DND-41 (cell line): ENCODE measurements at regions not wholly inside any gene's neighbourhood (a gene's known extent, or its start where the extent isn't known, plus 50 kb on each side); places are given as distances from the start of the nearest gene placed in this dataset.

Source experiments
- EZH2 ChIP-seq: IDR thresholded peaks from 3 replicates; pipeline ENCODE4 v1.6.1; 2012; ENCODE audit warnings: borderline replicate concordance, low read depth, mild to moderate bottlenecking, moderate library complexity, low read length, inconsistent platforms; ENCODE audit not compliant: severe bottlenecking
- TF ChIP-seq, protein P1 (sequence below): IDR thresholded peaks from 2 replicates; pipeline ENCODE4 v1.5.1; 2012; ENCODE audit warnings: borderline replicate concordance, low read length, moderate library complexity, mild to moderate bottlenecking; ENCODE audit not compliant: poor library complexity, severe bottlenecking; ENCODE audit errors: extremely low read depth

DNA sequence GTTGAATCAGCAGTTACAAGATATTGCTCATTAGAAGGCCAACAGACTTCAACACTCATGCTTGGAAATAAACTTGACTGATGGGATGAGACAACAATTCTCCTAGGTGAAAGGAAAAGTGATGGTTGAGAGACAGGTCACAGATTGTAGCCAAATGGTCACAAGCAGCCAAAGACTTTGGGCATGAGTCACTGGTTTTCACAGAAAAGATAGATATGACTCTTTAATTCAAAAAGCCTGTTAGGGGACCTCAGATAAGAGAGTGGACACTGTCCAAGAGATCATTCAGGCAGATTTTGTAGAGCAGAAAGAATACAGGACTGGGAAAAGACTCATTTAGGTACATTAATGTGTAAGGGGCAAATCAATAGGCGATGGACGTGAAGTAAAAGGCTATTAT lies 982.5 kb downstream of the MAT2B start:
- TF ChIP-seq, protein P1, sequence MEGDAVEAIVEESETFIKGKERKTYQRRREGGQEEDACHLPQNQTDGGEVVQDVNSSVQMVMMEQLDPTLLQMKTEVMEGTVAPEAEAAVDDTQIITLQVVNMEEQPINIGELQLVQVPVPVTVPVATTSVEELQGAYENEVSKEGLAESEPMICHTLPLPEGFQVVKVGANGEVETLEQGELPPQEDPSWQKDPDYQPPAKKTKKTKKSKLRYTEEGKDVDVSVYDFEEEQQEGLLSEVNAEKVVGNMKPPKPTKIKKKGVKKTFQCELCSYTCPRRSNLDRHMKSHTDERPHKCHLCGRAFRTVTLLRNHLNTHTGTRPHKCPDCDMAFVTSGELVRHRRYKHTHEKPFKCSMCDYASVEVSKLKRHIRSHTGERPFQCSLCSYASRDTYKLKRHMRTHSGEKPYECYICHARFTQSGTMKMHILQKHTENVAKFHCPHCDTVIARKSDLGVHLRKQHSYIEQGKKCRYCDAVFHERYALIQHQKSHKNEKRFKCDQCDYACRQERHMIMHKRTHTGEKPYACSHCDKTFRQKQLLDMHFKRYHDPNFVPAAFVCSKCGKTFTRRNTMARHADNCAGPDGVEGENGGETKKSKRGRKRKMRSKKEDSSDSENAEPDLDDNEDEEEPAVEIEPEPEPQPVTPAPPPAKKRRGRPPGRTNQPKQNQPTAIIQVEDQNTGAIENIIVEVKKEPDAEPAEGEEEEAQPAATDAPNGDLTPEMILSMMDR, result no peak
- no peak for TF ChIP-seq EZH2
